ENCODE measurements at regions not wholly inside any gene's neighbourhood (a gene's known extent, or its start where the extent isn't known, plus 50 kb on each side); places are given as distances from the start of the nearest gene placed in this dataset.
"Not testable (repeated sequence)": the region's sequence is repeated elsewhere in the genome, so short reads cannot be mapped to it uniquely, and the experiment has no call there.

DNA sequence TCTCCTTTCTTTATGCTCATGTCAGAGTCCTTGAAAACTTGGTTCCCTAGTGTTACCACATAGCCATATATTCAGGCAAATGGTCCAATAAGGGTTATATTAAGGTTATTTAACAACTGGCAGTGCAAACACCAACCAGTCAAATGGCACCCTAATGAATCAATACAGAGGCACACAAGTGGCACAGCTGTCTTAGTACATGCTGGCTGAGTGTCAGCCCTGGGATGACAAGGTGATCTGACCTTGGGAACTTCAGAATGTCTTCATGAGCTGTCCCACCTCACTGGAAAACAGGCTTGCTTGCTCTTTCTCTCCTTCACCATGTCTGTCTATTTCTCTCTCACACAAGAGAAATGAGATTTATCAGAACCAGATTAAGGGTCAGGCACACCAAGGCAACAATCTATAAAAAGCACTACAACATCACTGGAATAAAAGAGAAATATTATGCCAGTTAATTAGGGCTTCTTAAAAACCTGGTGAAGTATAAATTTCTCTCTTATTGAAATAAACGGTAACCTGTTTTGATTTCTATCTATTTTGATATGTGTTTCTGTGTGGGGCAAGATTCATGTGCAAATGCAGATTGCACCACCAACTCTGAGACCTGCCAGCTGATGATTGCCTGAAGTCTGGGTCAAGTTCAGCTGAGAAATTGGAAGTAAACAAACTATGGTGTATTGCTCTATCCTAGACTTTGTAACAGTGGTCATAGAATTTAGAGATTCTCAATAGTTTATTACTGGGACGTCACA is 140.7 kb downstream of the SREK1 start:
- no peaks in the 10 kb centered on the region for H3K36me3 Mint-ChIP-seq
- no peak overlapping the region for H3K4me3 Mint-ChIP-seq
- TF ChIP-seq, protein P1, sequence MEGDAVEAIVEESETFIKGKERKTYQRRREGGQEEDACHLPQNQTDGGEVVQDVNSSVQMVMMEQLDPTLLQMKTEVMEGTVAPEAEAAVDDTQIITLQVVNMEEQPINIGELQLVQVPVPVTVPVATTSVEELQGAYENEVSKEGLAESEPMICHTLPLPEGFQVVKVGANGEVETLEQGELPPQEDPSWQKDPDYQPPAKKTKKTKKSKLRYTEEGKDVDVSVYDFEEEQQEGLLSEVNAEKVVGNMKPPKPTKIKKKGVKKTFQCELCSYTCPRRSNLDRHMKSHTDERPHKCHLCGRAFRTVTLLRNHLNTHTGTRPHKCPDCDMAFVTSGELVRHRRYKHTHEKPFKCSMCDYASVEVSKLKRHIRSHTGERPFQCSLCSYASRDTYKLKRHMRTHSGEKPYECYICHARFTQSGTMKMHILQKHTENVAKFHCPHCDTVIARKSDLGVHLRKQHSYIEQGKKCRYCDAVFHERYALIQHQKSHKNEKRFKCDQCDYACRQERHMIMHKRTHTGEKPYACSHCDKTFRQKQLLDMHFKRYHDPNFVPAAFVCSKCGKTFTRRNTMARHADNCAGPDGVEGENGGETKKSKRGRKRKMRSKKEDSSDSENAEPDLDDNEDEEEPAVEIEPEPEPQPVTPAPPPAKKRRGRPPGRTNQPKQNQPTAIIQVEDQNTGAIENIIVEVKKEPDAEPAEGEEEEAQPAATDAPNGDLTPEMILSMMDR (conservative IDR thresholded peaks at IDR 0.05), result no peak
- no peak overlapping the region for H3K27ac Mint-ChIP-seq
- H3K27me3 Mint-ChIP-seq, result peaks cover 7% of the 10 kb centered on the region
- no peaks in the 10 kb centered on the region for H3K4me1 Mint-ChIP-seq (ENCODE audit: unreplicated experiment)
- DNase-seq (ENCODE audit: extremely low spot score, unreplicated experiment), result no peak
- no peaks in the 10 kb centered on the region for H3K9me3 Mint-ChIP-seq

DNA sequence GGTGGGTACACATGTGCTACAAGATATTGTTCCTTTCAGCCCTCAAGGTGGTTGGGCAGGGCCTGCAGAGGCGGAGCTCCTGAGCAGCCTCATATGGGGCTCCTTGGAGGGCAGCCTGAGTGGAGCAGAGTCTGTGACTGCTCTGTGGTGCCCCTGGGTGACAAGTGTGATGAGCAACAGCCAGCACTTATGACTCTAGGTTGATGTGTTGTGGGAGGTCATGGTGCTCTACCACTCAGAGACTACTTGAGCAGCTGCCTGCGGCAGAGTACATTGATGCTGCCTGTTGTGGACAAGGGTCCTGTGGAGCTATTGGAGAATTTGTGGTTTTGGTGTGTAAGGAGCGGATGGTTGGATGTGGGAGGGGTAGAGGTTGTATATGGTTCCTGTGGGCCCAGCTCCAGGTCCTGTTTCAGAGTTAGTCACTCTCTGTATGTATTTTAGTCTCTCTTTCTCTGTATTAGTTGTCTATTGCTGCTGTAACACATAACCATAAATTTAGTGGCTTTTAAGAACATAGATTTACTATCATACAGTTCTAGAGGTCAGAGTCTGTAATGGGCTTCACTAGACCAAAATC is 141.3 kb downstream of the SREK1 start:
- H3K27ac Mint-ChIP-seq, result no peak overlapping the region
- peaks cover 7% of the 10 kb centered on the region for H3K27me3 Mint-ChIP-seq
- no peaks in the 10 kb centered on the region for H3K36me3 Mint-ChIP-seq
- DNase-seq (ENCODE audit: extremely low spot score, unreplicated experiment), result no peak
- TF ChIP-seq, protein P1 (conservative IDR thresholded peaks at IDR 0.05), result no peak
- H3K4me1 Mint-ChIP-seq (ENCODE audit: unreplicated experiment), result no peaks in the 10 kb centered on the region
- no peak overlapping the region for H3K4me3 Mint-ChIP-seq
- no peaks in the 10 kb centered on the region for H3K9me3 Mint-ChIP-seq

DNA sequence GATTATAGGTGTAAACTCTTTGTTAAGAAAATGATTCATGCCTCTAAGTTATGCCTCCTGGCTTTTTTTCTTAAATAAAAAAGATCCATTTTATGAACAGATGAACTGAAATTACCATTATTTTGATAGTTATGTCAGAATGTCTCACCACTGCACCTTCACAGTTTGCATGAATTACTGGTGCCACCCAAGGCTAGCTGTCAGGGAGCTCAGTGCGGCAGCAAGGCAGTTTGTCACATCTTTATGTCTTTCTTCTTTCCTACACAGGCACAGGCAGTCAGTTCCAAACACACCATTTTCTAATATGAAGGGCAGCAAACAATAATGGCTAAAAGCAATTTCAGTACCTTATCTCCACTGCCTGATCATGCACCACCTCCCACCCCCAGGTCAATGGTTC is 147.7 kb downstream of the SREK1 start:
- no peak overlapping the region for H3K4me3 Mint-ChIP-seq
- no peak overlapping the region for H3K27ac Mint-ChIP-seq
- peaks cover 22% of the 10 kb centered on the region for H3K27me3 Mint-ChIP-seq
- no peaks in the 10 kb centered on the region for H3K36me3 Mint-ChIP-seq
- TF ChIP-seq, protein P1 (conservative IDR thresholded peaks at IDR 0.05), result no peak
- H3K4me1 Mint-ChIP-seq (ENCODE audit: unreplicated experiment), result no peaks in the 10 kb centered on the region
- no peak for DNase-seq (ENCODE audit: extremely low spot score, unreplicated experiment)
- no peaks in the 10 kb centered on the region for H3K9me3 Mint-ChIP-seq

DNA sequence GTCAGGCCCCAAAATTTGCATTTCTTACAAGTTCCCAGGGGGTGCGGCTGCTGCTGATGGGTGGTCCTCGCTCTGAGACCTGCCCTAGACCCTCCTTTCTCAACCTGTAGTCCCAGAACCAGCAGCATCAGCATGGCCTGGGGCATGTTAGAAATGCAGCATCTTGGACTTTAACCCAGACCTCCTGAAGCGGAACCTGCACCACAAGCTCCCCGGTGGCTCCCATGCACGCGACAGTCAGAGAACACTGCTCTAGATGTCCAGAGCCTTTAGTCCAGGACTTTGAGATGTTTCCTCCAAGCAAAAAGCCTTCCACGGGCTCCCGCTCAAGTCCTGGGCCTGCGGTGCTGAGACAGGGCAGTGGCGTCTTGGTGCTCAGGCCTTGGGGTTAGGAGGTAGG is 149.8 kb downstream of the SREK1 start:
- H3K4me3 Mint-ChIP-seq; H3K36me3 Mint-ChIP-seq; DNase-seq (ENCODE audit: extremely low spot score, unreplicated experiment); H3K9me3 Mint-ChIP-seq; H3K27ac Mint-ChIP-seq; H3K4me1 Mint-ChIP-seq (ENCODE audit: unreplicated experiment): not testable (repeated sequence)
- peaks cover 20% of the 10 kb centered on the region for H3K27me3 Mint-ChIP-seq

DNA sequence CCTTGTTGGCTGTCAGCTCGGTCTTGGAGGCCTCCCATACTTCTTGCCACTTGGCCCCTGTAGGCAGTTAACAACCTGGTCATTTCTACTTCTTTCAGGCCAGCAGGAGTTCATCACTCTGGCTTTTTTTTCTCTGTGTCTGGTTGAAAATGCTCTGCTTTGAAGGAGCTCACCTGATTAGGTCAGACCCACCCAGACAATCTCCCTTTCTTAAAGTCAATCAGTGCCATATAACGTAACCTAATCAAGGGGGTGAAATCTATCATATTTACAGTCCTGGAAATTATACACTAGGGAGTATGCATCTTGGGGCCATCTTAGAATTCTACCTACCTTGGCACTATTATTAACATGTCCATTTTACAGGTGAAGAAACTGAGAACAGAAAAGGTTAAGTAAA is 155.4 kb downstream of the SREK1 start:
- peaks cover 24% of the 10 kb centered on the region for H3K27me3 Mint-ChIP-seq
- H3K4me3 Mint-ChIP-seq, result no peak overlapping the region
- TF ChIP-seq, protein P1 (conservative IDR thresholded peaks at IDR 0.05), result no peak
- no peaks in the 10 kb centered on the region for H3K4me1 Mint-ChIP-seq (ENCODE audit: unreplicated experiment)
- no peaks in the 10 kb centered on the region for H3K9me3 Mint-ChIP-seq
- no peak overlapping the region for H3K27ac Mint-ChIP-seq
- DNase-seq (ENCODE audit: extremely low spot score, unreplicated experiment), result no peak
- H3K36me3 Mint-ChIP-seq, result no peaks in the 10 kb centered on the region

DNA sequence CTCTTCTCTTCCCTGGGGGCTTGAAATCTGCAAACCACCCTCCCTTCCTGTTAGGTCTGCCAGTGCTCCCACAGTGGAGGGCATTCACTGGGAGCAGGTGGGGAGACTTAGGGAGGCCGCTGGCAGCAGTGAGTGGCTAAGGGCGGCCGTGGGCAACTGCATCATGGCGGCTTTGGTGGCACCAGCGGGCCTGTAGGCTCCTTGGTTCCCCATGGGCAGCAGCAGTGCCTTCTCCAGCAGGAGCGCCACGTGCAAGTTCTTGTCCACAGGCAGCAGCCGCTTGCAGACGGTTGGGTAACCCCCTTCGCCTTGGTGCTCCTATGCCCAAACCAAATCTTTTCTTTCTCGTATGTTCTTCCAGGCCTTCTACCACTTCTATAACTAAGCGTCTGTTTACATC is 158.2 kb downstream of the SREK1 start:
- TF ChIP-seq, protein P1 (conservative IDR thresholded peaks at IDR 0.05), result no peak
- H3K9me3 Mint-ChIP-seq, result no peaks in the 10 kb centered on the region
- H3K27me3 Mint-ChIP-seq, result peaks cover 38% of the 10 kb centered on the region
- no peak overlapping the region for H3K4me3 Mint-ChIP-seq
- no peak for DNase-seq (ENCODE audit: extremely low spot score, unreplicated experiment)
- H3K4me1 Mint-ChIP-seq (ENCODE audit: unreplicated experiment), result no peaks in the 10 kb centered on the region
- H3K36me3 Mint-ChIP-seq, result no peaks in the 10 kb centered on the region
- H3K27ac Mint-ChIP-seq, result no peak overlapping the region
